Stomach (tissue), 4 donors: ENCODE measurements at regions not wholly inside any gene's neighbourhood (a gene's known extent, or its start where the extent isn't known, plus 50 kb on each side); places are given as distances from the start of the nearest gene placed in this dataset.

Experiments
- CTCF ChIP-seq, 7 experiments: fragments of 450-650 bp in 4 of 7; fragments of 200-600 bp in 3 of 7; sonication (generic) in 3 of 7; IDR thresholded peaks; one replicate each; pipeline ENCODE4 v1.5.1; 2016 to 2019; ENCODE audit warnings: antibody characterized with exemption in 7 of 7, control low read depth in 2 of 7, mild to moderate bottlenecking in 1 of 7
- POLR2AphosphoS5 ChIP-seq, 3 donors: sonication (generic); formaldehyde crosslinking; IDR thresholded peaks; one replicate each; pipeline ENCODE4 v1.6.1; 2016; ENCODE audit warnings: antibody characterized with exemption in 3 of 3

GRCh38 chr2:18119883-18120282 lies 241.4 kb downstream of the KCNS3 start:
- no peak for TF ChIP-seq CTCF (IDR thresholded peaks at IDR 0.05)
- TF ChIP-seq POLR2AphosphoS5 (IDR thresholded peaks at IDR 0.05), result peak; percentile 23 to 79 (median 72)
